ENCODE measurements at regions not wholly inside any gene's neighbourhood (a gene's known extent, or its start where the extent isn't known, plus 50 kb on each side); places are given as distances from the start of the nearest gene placed in this dataset.

- no peaks in the 10 kb centered on the region for H4K20me1 ChIP-seq (ENCODE audit: insufficient read depth, low read length)
- TF ChIP-seq ZNF788 (CRISPR knock-in tag; IDR thresholded peaks at IDR 0.05; ENCODE audit: borderline replicate concordance) (no peak), HHEX (CRISPR knock-in tag; IDR thresholded peaks at IDR 0.05) (no peak), NR2F1 (CRISPR knock-in tag; IDR thresholded peaks at IDR 0.05) (no peak), DPF2 (CRISPR knock-in tag; IDR thresholded peaks at IDR 0.05; ENCODE audit: borderline replicate concordance, low read depth) (no peak), ZNF337 (CRISPR knock-in tag; IDR thresholded peaks at IDR 0.05; ENCODE audit: borderline replicate concordance, low read depth) (no peak), UBTF (CRISPR knock-in tag; IDR thresholded peaks at IDR 0.05) (no peak), KDM6A (CRISPR knock-in tag; IDR thresholded peaks at IDR 0.05; ENCODE audit: low read depth) (no peak), ZIK1 (CRISPR knock-in tag; IDR thresholded peaks at IDR 0.05; ENCODE audit: borderline replicate concordance, low read depth) (no peak), EED (CRISPR knock-in tag; IDR thresholded peaks at IDR 0.05) (no peak)
- POLR2A ChIA-PET: no interaction called here
- no peaks in the 10 kb centered on the region for H3K4me1 ChIP-seq (ENCODE audit: insufficient read depth, low read length)
- intact Hi-C loops (cut with micrococcal nuclease; ENCODE audit: unreplicated experiment) (no loop called here), in situ Hi-C loops (cut with HindIII; ENCODE audit: extremely low pct_ligation_motif_present, low pct_unique_long_range_greater_than_20kb) (no loop called here)
- no peaks in the 10 kb centered on the region for H3K79me2 ChIP-seq (ENCODE audit: insufficient read depth, low read length)
- H3K4me2 ChIP-seq (ENCODE audit: low read depth, low read length): no peak overlapping the region
- BruUV-seq (replicated peaks): no TSS peak
- FAIRE-seq (no peak), DNase-seq (ENCODE audit: low spot score) (no peak), ATAC-seq (no peak)
- no peaks in the 10 kb centered on the region for H3K36me3 ChIP-seq (replicated peaks in 1 of 2; ENCODE audit: control insufficient read depth in 1 of 2, insufficient read depth in 2 of 2, low read length in 2 of 2)
- CTCF ChIA-PET (ENCODE audit: low intra/inter-chr PET ratio, low total read pairs): no interaction called here
- H3K4me3 ChIP-seq (replicated peaks in 1 of 3; ENCODE audit: insufficient read depth in 1 of 3, low read depth in 2 of 3, low read length in 3 of 3): no peak overlapping the region
- H2AFZ ChIP-seq (ENCODE audit: low read length): no peak overlapping the region
- no peak overlapping the region for H3K27ac ChIP-seq (ENCODE audit: extremely low read length, insufficient read depth, low read length)
- no peak overlapping the region for H3K9ac ChIP-seq (ENCODE audit: insufficient read depth, low read depth, low read length)
- H3K9me3 ChIP-seq (ENCODE audit: low read length): no peaks in the 10 kb centered on the region
- H3K27me3 ChIP-seq (ENCODE audit: control insufficient read depth in 1 of 2, insufficient read depth in 2 of 2, low read length in 2 of 2): peaks cover 4 to 22% of the 10 kb centered on the region in 2 experiments; a peak in 3 of 5 replicates
- WGBS (ENCODE audit: low lambda C conversion rate): 0% methylated on average over 4 of the region's 4 CpGs
Observed at GRCh38 chr7:50217821-50218281, 86.7 kb upstream of the IKZF1 start.
